GM12878 (cell line): ENCODE measurements at regions not wholly inside any gene's neighbourhood (a gene's known extent, or its start where the extent isn't known, plus 50 kb on each side); places are given as distances from the start of the nearest gene placed in this dataset.

Experiments
- ATAC-seq: fragments of 200-7000 bp; cut with Tn5 transposase; 3 replicates; pipeline ENCODE4 v1.9.1; 2020; ENCODE audit warnings: mild to moderate bottlenecking, moderate library complexity
- BruUV-seq: library from RNA; stranded (reverse); fragments of 400-500 nt; replicated peaks from 2 replicates; lab custom pipeline; 2021; lab: Mats Ljungman, UMichigan
- CTCF ChIA-PET: fragments of 300-600 bp; sonication (Branson Sonifier 250); formaldehyde crosslinking; extraction: SDS; loops from one replicate; lab custom pipeline; 2021; ENCODE audit warnings: inconsistent platforms; lab: Yijun Ruan, JAX
- POLR2A ChIA-PET: fragments of 350-600 bp; formaldehyde crosslinking; extraction: SDS; loops from one replicate; lab custom pipeline; 2021; ENCODE audit warnings: inconsistent platforms; lab: Charles Lee
- RAD21 ChIA-PET: fragments of 300-600 bp; sonication (Branson Sonifier 250); formaldehyde crosslinking; loops from one replicate; lab custom pipeline; 2023; ENCODE audit warnings: antibody characterized with exemption; ENCODE audit not compliant: unreplicated experiment; lab: Charles Lee
- SMC1A ChIA-PET: fragments of 300-600 bp; sonication (Branson Sonifier 250); formaldehyde crosslinking; loops from one replicate; lab custom pipeline; 2023; ENCODE audit not compliant: unreplicated experiment, uncharacterized antibody; lab: Charles Lee
- DNase-seq: peaks from one replicate; pipeline ENCODE4 v3.0.0-alpha.2; 2011; ENCODE audit warnings: low read depth, low spot score
- FAIRE-seq: peaks from 3 replicates; lab custom pipeline; 2011; peaks lifted over from hg19 to GRCh38; lab: Jason Lieb, UNC
- H2AFZ ChIP-seq: 2 replicates; pipeline ENCODE4 v1.6.0; 2011; ENCODE audit warnings: low read depth, low read length, control low read depth; ENCODE audit not compliant: control insufficient read depth
- H3K27ac ChIP-seq: 2 replicates; pipeline ENCODE4 v1.5.1; 2011; ENCODE audit warnings: control low read depth; ENCODE audit not compliant: control insufficient read depth, insufficient read depth
- H3K27me3 ChIP-seq, 2 experiments: replicated peaks in 1 of 2; 2 replicates each; pipeline versions ENCODE4 v1.6.0 to v1.6.1; 2011; ENCODE audit warnings: low read length in 1 of 2; ENCODE audit not compliant: control insufficient read depth in 2 of 2, insufficient read depth in 2 of 2
- H3K36me3 ChIP-seq, 2 experiments: 2 replicates each; pipeline ENCODE4 v1.5.1; 2011; ENCODE audit warnings: low read length in 1 of 2; ENCODE audit not compliant: control insufficient read depth in 2 of 2, insufficient read depth in 2 of 2
- H3K4me1 ChIP-seq: 2 replicates; pipeline ENCODE4 v1.6.1; 2011; ENCODE audit warnings: mild to moderate bottlenecking, low read length, moderate library complexity, mixed read lengths; ENCODE audit not compliant: control insufficient read depth, insufficient read depth
- H3K4me2 ChIP-seq: 2 replicates; pipeline ENCODE4 v1.6.0; 2011; ENCODE audit warnings: control low read depth; ENCODE audit not compliant: control insufficient read depth, insufficient read depth
- H3K4me3 ChIP-seq: fragments of 200-600 bp; sonication (generic); 2 replicates; pipeline ENCODE4 v1.5.1; 2016
- H3K79me2 ChIP-seq: 2 replicates; pipeline ENCODE4 v1.6.0; 2011; ENCODE audit warnings: low read length; ENCODE audit not compliant: control insufficient read depth, insufficient read depth
- H3K9ac ChIP-seq: 2 replicates; pipeline ENCODE4 v1.8.0; 2011; ENCODE audit warnings: low read length, control low read depth, mixed read lengths; ENCODE audit not compliant: control insufficient read depth, insufficient read depth
- H3K9me3 ChIP-seq: replicated peaks from 3 replicates; pipeline ENCODE4 v1.5.1; 2011; ENCODE audit warnings: mild to moderate bottlenecking, low read length; ENCODE audit not compliant: control insufficient read depth, insufficient read depth
- H4K20me1 ChIP-seq: 2 replicates; pipeline ENCODE4 v1.6.0; 2011; ENCODE audit not compliant: control insufficient read depth, insufficient read depth
- FOS ChIP-seq: IDR thresholded peaks from 3 replicates; pipeline ENCODE4 v1.6.1; 2011; ENCODE audit warnings: borderline replicate concordance; ENCODE audit not compliant: insufficient read length; ENCODE audit errors: extremely low read depth
- FOXK2 ChIP-seq: fragments of 450-650 bp; IDR thresholded peaks from 2 replicates; pipeline ENCODE4 v1.6.1; 2017; ENCODE audit warnings: mild to moderate bottlenecking, moderate library complexity
- KLF5 ChIP-seq: fragments of 450-650 bp; IDR thresholded peaks from 2 replicates; pipeline ENCODE4 v1.6.1; 2014; ENCODE audit warnings: mild to moderate bottlenecking; ENCODE audit not compliant: partially characterized antibody
- MYB ChIP-seq: fragments of 150-350 bp; IDR thresholded peaks from 2 replicates; pipeline ENCODE4 v1.6.1; 2014; ENCODE audit warnings: mild to moderate bottlenecking, low read depth, low read length, borderline replicate concordance
- REST ChIP-seq: IDR thresholded peaks from 2 replicates; pipeline ENCODE4 v1.6.1; 2012; ENCODE audit warnings: mild to moderate bottlenecking, low read depth, low read length
- SMAD1 ChIP-seq: fragments of 450-650 bp; IDR thresholded peaks from 2 replicates; pipeline ENCODE4 v1.6.1; 2018; ENCODE audit warnings: mild to moderate bottlenecking, low read depth; ENCODE audit not compliant: partially characterized antibody
- WGBS: methylation state at CpG from one replicate; pipeline ENCODE4 v1.1.6; 2016; ENCODE audit warnings: low lambda C conversion rate; ENCODE audit not compliant: insufficient replicate concordance, insufficient coverage; ENCODE audit errors: missing lambda C conversion rate; 5-methylcytosine and 5-hydroxymethylcytosine counted together
- in situ Hi-C: fragments of 300-500 bp; cut with MboI; formaldehyde crosslinking; loops from 9 replicates; pipeline ENCODE4 v1.14.3; 2018; ENCODE audit warnings: mixed read lengths
- intact Hi-C: fragments of 100-400 bp; cut with micrococcal nuclease; formaldehyde crosslinking; loops from one replicate; pipeline ENCODE4 v1.14.2; 2022; ENCODE audit not compliant: unreplicated experiment

DNA sequence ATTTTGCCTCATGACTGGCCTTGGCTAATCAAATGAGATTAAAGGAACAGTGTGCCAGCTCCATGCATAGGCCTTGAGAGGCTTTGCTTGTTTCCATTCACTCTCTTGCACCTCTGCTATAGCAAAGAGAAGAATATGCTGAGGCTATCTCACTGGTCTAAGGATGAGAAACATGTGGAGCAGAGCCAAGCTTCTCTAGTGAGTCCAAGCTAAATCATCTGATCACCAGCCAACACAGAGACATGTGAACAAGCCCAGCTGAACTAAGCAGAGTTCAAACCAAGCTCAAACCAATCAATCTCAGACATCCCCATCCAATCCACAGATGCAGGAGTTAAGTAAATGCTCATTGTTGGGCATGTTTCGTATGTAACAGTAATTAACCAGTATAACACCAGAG lies 69.4 kb upstream of the API5 start:
- BruUV-seq = no TSS peak
- no peak overlapping the region for H3K9ac ChIP-seq
- no peak overlapping the region for H2AFZ ChIP-seq
- DNase-seq (no peak), ATAC-seq (no peak), FAIRE-seq (no peak)
- no peaks in the 10 kb centered on the region for H3K4me1 ChIP-seq
- no peak overlapping the region for H3K4me2 ChIP-seq
- H3K27me3 ChIP-seq = no peaks in the 10 kb centered on the region
- H3K36me3 ChIP-seq = no peaks in the 10 kb centered on the region
- ChIA-PET POLR2A (no interaction called here), SMC1A (no interaction called here)
- H3K79me2 ChIP-seq = no peaks in the 10 kb centered on the region
- no peaks in the 10 kb centered on the region for H4K20me1 ChIP-seq
- no peak overlapping the region for H3K4me3 ChIP-seq
- intact Hi-C loops = no loop called here
- TF ChIP-seq REST (no peak), SMAD1 (no peak), FOXK2 (no peak), KLF5 (no peak), MYB (no peak), FOS (no peak)
- TF ChIP-seq, all 136 proteins: peak for 0
- RAD21 ChIA-PET = no interaction called here
- in situ Hi-C loops = no loop called here
- Histone ChIP-seq H3K27ac (no peak overlapping the region), H3K9me3 (no peaks in the 10 kb centered on the region)
- CTCF ChIA-PET = interaction anchor here (0.8 to 1.2 kb wide), 2 partner anchors 40 to 46 kb away, joined by 3 to 5 read pairs; no protein-coding TSS in a partner anchor
- 0% methylated on average over 1 of the region's 1 CpG for WGBS
